GM12878 (cell line): ENCODE measurements at regions not wholly inside any gene's neighbourhood (a gene's known extent, or its start where the extent isn't known, plus 50 kb on each side); places are given as distances from the start of the nearest gene placed in this dataset.

ENCODE experiments used
- ATAC-seq: fragments of 200-7000 bp; cut with Tn5 transposase; 3 replicates; pipeline ENCODE4 v1.9.1; 2020; ENCODE audit warnings: mild to moderate bottlenecking, moderate library complexity
- BruUV-seq: library from RNA; stranded (reverse); fragments of 400-500 nt; replicated peaks from 2 replicates; lab custom pipeline; 2021; lab: Mats Ljungman, UMichigan
- CTCF ChIA-PET: fragments of 300-600 bp; sonication (Branson Sonifier 250); formaldehyde crosslinking; extraction: SDS; loops from one replicate; lab custom pipeline; 2021; ENCODE audit warnings: inconsistent platforms; lab: Yijun Ruan, JAX
- POLR2A ChIA-PET: fragments of 350-600 bp; formaldehyde crosslinking; extraction: SDS; loops from one replicate; lab custom pipeline; 2021; ENCODE audit warnings: inconsistent platforms; lab: Charles Lee
- RAD21 ChIA-PET: fragments of 300-600 bp; sonication (Branson Sonifier 250); formaldehyde crosslinking; loops from one replicate; lab custom pipeline; 2023; ENCODE audit warnings: antibody characterized with exemption; ENCODE audit not compliant: unreplicated experiment; lab: Charles Lee
- SMC1A ChIA-PET: fragments of 300-600 bp; sonication (Branson Sonifier 250); formaldehyde crosslinking; loops from one replicate; lab custom pipeline; 2023; ENCODE audit not compliant: unreplicated experiment, uncharacterized antibody; lab: Charles Lee
- DNase-seq: peaks from one replicate; pipeline ENCODE4 v3.0.0-alpha.2; 2011; ENCODE audit warnings: low read depth, low spot score
- FAIRE-seq: peaks from 3 replicates; lab custom pipeline; 2011; peaks lifted over from hg19 to GRCh38; lab: Jason Lieb, UNC
- H2AFZ ChIP-seq: 2 replicates; pipeline ENCODE4 v1.6.0; 2011; ENCODE audit warnings: low read depth, low read length, control low read depth; ENCODE audit not compliant: control insufficient read depth
- H3K27ac ChIP-seq: 2 replicates; pipeline ENCODE4 v1.5.1; 2011; ENCODE audit warnings: control low read depth; ENCODE audit not compliant: control insufficient read depth, insufficient read depth
- H3K27me3 ChIP-seq, 2 experiments: replicated peaks in 1 of 2; 2 replicates each; pipeline versions ENCODE4 v1.6.0 to v1.6.1; 2011; ENCODE audit warnings: low read length in 1 of 2; ENCODE audit not compliant: control insufficient read depth in 2 of 2, insufficient read depth in 2 of 2
- H3K36me3 ChIP-seq, 2 experiments: 2 replicates each; pipeline ENCODE4 v1.5.1; 2011; ENCODE audit warnings: low read length in 1 of 2; ENCODE audit not compliant: control insufficient read depth in 2 of 2, insufficient read depth in 2 of 2
- H3K4me1 ChIP-seq: 2 replicates; pipeline ENCODE4 v1.6.1; 2011; ENCODE audit warnings: mild to moderate bottlenecking, low read length, moderate library complexity, mixed read lengths; ENCODE audit not compliant: control insufficient read depth, insufficient read depth
- H3K4me2 ChIP-seq: 2 replicates; pipeline ENCODE4 v1.6.0; 2011; ENCODE audit warnings: control low read depth; ENCODE audit not compliant: control insufficient read depth, insufficient read depth
- H3K4me3 ChIP-seq: fragments of 200-600 bp; sonication (generic); 2 replicates; pipeline ENCODE4 v1.5.1; 2016
- H3K79me2 ChIP-seq: 2 replicates; pipeline ENCODE4 v1.6.0; 2011; ENCODE audit warnings: low read length; ENCODE audit not compliant: control insufficient read depth, insufficient read depth
- H3K9ac ChIP-seq: 2 replicates; pipeline ENCODE4 v1.8.0; 2011; ENCODE audit warnings: low read length, control low read depth, mixed read lengths; ENCODE audit not compliant: control insufficient read depth, insufficient read depth
- H3K9me3 ChIP-seq: replicated peaks from 3 replicates; pipeline ENCODE4 v1.5.1; 2011; ENCODE audit warnings: mild to moderate bottlenecking, low read length; ENCODE audit not compliant: control insufficient read depth, insufficient read depth
- H4K20me1 ChIP-seq: 2 replicates; pipeline ENCODE4 v1.6.0; 2011; ENCODE audit not compliant: control insufficient read depth, insufficient read depth
- ATF7 ChIP-seq: fragments of 450-650 bp; IDR thresholded peaks from 2 replicates; pipeline ENCODE4 v1.6.1; 2016; ENCODE audit warnings: low read depth, mild to moderate bottlenecking
- BCL11A ChIP-seq: IDR thresholded peaks from 2 replicates; pipeline ENCODE4 v1.6.1; 2011; ENCODE audit warnings: low read depth, low read length
- CHD4 ChIP-seq: fragments of 200-600 bp; sonication (generic); IDR thresholded peaks from 2 replicates; pipeline ENCODE4 v1.6.1; 2016; ENCODE audit warnings: mild to moderate bottlenecking
- EED ChIP-seq: sonication (generic); IDR thresholded peaks from 2 replicates; pipeline ENCODE4 v1.6.1; 2016; ENCODE audit warnings: antibody characterized with exemption, low read depth
- ESRRA ChIP-seq: IDR thresholded peaks from 2 replicates; pipeline ENCODE4 v1.6.1; 2012; ENCODE audit warnings: mild to moderate bottlenecking, low read length, improper control_type of control experiment
- FOS ChIP-seq: IDR thresholded peaks from 3 replicates; pipeline ENCODE4 v1.6.1; 2011; ENCODE audit warnings: borderline replicate concordance; ENCODE audit not compliant: insufficient read length; ENCODE audit errors: extremely low read depth
- IKZF1 ChIP-seq: fragments of 450-650 bp; conservative IDR thresholded peaks from 2 replicates; pipeline ENCODE4 v1.6.1; 2017; ENCODE audit warnings: antibody characterized with exemption, mild to moderate bottlenecking
- JUND ChIP-seq: IDR thresholded peaks from 2 replicates; pipeline ENCODE4 v1.6.1; 2012; ENCODE audit warnings: low read depth, mild to moderate bottlenecking, low read length, improper control_type of control experiment, moderate library complexity
- KDM1A ChIP-seq: fragments of 200-600 bp; sonication (generic); IDR thresholded peaks from 2 replicates; pipeline ENCODE4 v1.6.1; 2016; ENCODE audit warnings: borderline replicate concordance
- MXI1 ChIP-seq: fragments of 150-350 bp; IDR thresholded peaks from 2 replicates; pipeline ENCODE4 v1.6.1; 2011; ENCODE audit warnings: low read depth, mild to moderate bottlenecking, inconsistent platforms, low read length, improper control_type of control experiment
- POU2F2 ChIP-seq: IDR thresholded peaks from 3 replicates; pipeline ENCODE4 v1.6.1; 2011; ENCODE audit warnings: low read depth, mild to moderate bottlenecking, low read length, borderline replicate concordance
- RAD51 ChIP-seq: fragments of 450-650 bp; IDR thresholded peaks from 2 replicates; pipeline ENCODE4 v1.6.1; 2016; ENCODE audit warnings: moderate library complexity, mild to moderate bottlenecking, inconsistent platforms
- SP1 ChIP-seq: IDR thresholded peaks from one replicate; pipeline ENCODE4 v1.6.1; 2011; ENCODE audit warnings: low read depth, low read length
- SUPT20H ChIP-seq: IDR thresholded peaks from 2 replicates; pipeline ENCODE4 v1.6.1; 2011; ENCODE audit warnings: low read depth, mild to moderate bottlenecking, low read length, moderate library complexity, borderline replicate concordance; ENCODE audit not compliant: control insufficient read depth
- WRNIP1 ChIP-seq: IDR thresholded peaks from 2 replicates; pipeline ENCODE4 v1.6.1; 2011; ENCODE audit warnings: low read depth, low read length, improper control_type of control experiment, borderline replicate concordance
- WGBS: methylation state at CpG from one replicate; pipeline ENCODE4 v1.1.6; 2016; ENCODE audit warnings: low lambda C conversion rate; ENCODE audit not compliant: insufficient replicate concordance, insufficient coverage; ENCODE audit errors: missing lambda C conversion rate; 5-methylcytosine and 5-hydroxymethylcytosine counted together
- in situ Hi-C: fragments of 300-500 bp; cut with MboI; formaldehyde crosslinking; loops from 9 replicates; pipeline ENCODE4 v1.14.3; 2018; ENCODE audit warnings: mixed read lengths
- intact Hi-C: fragments of 100-400 bp; cut with micrococcal nuclease; formaldehyde crosslinking; loops from one replicate; pipeline ENCODE4 v1.14.2; 2022; ENCODE audit not compliant: unreplicated experiment
- TF ChIP-seq, protein P1 (sequence below): fragments of 150-350 bp; IDR thresholded peaks from 2 replicates; pipeline ENCODE4 v1.6.1; 2016; ENCODE audit warnings: low read depth, low read length
- TF ChIP-seq, protein P2 (sequence below): IDR thresholded peaks from 2 replicates; pipeline ENCODE4 v1.6.1; 2011; ENCODE audit warnings: mild to moderate bottlenecking, low read depth, low read length, moderate library complexity; ENCODE audit not compliant: insufficient replicate concordance

DNA sequence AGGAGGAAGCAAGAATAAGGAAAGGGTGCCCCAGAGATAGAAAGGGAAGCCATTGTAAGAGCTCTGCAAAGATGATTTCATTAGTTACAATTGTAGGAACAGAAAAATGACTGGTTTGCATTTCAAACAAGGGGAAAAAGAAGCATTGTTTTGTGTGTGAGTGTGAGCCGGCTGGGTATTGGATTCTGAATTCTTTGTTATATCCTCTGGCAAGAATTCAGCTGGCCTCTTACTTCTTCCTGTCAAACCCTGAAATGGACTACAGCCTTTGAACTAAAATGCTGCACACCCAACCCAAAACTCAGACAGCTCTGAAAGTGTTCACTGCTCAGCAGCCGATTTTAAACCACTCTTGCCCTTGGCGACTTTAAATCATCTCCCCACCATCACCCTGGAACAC is 461.3 kb downstream of the PMP22 start:
- Histone ChIP-seq H2AFZ (no peak overlapping the region), H3K27ac (no peak overlapping the region), H4K20me1 (no peaks in the 10 kb centered on the region), H3K27me3 (no peaks in the 10 kb centered on the region), H3K4me3 (no peak overlapping the region), H3K36me3 (no peaks in the 10 kb centered on the region), H3K9me3 (no peaks in the 10 kb centered on the region), H3K4me1 (no peaks in the 10 kb centered on the region), H3K79me2 (no peaks in the 10 kb centered on the region), H3K4me2 (no peak overlapping the region), H3K9ac (no peak overlapping the region)
- ATAC-seq (no peak), DNase-seq (no peak), FAIRE-seq (no peak)
- in situ Hi-C loops (no loop called here), intact Hi-C loops (no loop called here)
- TF ChIP-seq EED = no peak
- TF ChIP-seq WRNIP1 = no peak
- no peak for TF ChIP-seq CHD4
- TF ChIP-seq RAD51 = no peak
- no peak for TF ChIP-seq ESRRA
- no peak for TF ChIP-seq JUND
- TF ChIP-seq POU2F2 = no peak
- TF ChIP-seq, protein P1, sequence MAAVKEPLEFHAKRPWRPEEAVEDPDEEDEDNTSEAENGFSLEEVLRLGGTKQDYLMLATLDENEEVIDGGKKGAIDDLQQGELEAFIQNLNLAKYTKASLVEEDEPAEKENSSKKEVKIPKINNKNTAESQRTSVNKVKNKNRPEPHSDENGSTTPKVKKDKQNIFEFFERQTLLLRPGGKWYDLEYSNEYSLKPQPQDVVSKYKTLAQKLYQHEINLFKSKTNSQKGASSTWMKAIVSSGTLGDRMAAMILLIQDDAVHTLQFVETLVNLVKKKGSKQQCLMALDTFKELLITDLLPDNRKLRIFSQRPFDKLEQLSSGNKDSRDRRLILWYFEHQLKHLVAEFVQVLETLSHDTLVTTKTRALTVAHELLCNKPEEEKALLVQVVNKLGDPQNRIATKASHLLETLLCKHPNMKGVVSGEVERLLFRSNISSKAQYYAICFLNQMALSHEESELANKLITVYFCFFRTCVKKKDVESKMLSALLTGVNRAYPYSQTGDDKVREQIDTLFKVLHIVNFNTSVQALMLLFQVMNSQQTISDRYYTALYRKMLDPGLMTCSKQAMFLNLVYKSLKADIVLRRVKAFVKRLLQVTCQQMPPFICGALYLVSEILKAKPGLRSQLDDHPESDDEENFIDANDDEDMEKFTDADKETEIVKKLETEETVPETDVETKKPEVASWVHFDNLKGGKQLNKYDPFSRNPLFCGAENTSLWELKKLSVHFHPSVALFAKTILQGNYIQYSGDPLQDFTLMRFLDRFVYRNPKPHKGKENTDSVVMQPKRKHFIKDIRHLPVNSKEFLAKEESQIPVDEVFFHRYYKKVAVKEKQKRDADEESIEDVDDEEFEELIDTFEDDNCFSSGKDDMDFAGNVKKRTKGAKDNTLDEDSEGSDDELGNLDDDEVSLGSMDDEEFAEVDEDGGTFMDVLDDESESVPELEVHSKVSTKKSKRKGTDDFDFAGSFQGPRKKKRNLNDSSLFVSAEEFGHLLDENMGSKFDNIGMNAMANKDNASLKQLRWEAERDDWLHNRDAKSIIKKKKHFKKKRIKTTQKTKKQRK = no peak
- TF ChIP-seq SP1 = no peak
- TF ChIP-seq FOS = no peak
- TF ChIP-seq IKZF1 = no peak
- TF ChIP-seq ATF7 = no peak
- TF ChIP-seq SUPT20H = no peak
- TF ChIP-seq MXI1 = no peak
- TF ChIP-seq, protein P2, sequence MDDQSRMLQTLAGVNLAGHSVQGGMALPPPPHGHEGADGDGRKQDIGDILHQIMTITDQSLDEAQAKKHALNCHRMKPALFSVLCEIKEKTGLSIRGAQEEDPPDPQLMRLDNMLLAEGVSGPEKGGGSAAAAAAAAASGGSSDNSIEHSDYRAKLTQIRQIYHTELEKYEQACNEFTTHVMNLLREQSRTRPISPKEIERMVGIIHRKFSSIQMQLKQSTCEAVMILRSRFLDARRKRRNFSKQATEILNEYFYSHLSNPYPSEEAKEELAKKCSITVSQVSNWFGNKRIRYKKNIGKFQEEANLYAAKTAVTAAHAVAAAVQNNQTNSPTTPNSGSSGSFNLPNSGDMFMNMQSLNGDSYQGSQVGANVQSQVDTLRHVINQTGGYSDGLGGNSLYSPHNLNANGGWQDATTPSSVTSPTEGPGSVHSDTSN = no peak
- TF ChIP-seq KDM1A = no peak
- no peak for TF ChIP-seq BCL11A
- BruUV-seq = no TSS peak
- WGBS = 73% methylated on average over 3 of the region's 3 CpGs
- ChIA-PET CTCF (no interaction called here), RAD21 (no interaction called here), POLR2A (no interaction called here), SMC1A (no interaction called here)
